ENCODE measurements at regions not wholly inside any gene's neighbourhood (a gene's known extent, or its start where the extent isn't known, plus 50 kb on each side); places are given as distances from the start of the nearest gene placed in this dataset.

DNA sequence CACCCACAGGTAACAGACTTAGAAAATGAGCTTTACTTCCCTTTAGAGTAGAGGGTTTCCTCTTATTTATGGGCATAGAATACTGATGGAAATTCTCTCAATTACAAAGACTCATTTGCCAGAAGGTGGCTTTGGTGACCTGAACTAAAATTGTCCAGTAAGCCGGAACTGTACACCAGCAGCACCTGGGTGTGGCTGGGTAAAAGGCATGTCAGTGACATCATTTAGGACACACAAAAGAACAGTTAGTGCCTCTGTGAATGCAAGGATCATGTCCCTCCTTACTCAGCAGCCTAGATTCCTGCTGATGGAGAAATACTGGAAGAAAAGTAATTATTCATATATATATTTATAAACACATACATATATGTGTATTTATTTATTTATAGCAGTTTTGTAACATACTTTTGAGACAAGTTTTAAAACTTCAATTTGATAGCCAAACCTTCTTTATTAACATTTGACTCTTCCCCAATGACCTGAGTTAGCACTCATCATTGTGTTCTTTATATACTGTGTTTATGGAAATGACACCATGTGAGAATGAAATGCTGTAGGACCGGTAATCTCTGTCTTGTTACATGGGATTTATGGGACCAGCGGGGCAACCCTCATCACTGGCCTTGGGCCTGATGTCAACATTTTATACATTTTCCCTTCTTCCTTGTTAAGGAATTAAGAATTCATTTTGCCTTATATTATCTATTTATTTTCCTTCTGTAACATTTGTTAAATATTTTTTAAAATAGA, 274.4 kb downstream of the BRINP2 start:
- Histone ChIP-seq H2AFZ (ENCODE audit: low read depth, low read length) (no peak overlapping the region), H3K9me3 (ENCODE audit: low read length) (no peaks in the 10 kb centered on the region), H4K20me1 (ENCODE audit: insufficient read depth) (no peaks in the 10 kb centered on the region), H3F3A (ENCODE audit: insufficient read depth, low read length, poor library complexity, severe bottlenecking) (no peaks in the 10 kb centered on the region), H3K9ac (ENCODE audit: low read length) (no peak overlapping the region), H3K4me3 (ENCODE audit: low read length) (no peak overlapping the region), H3K9me2 (ENCODE audit: insufficient read depth, low read length) (no peaks in the 10 kb centered on the region), H3K27ac (ENCODE audit: low read length) (no peak overlapping the region), H3K79me2 (replicated peaks; ENCODE audit: insufficient read depth, low read length) (no peaks in the 10 kb centered on the region), H3K27me3 (ENCODE audit: insufficient read depth, low read depth, low read length) (no peaks in the 10 kb centered on the region), H3K4me2 (ENCODE audit: low read length) (no peak overlapping the region), H3K36me3 (ENCODE audit: insufficient read depth, low read length) (no peaks in the 10 kb centered on the region)
- TF ChIP-seq SMC3 (conservative IDR thresholded peaks at IDR 0.05; ENCODE audit: poor library complexity) (no peak), EP300 (conservative IDR thresholded peaks at IDR 0.05; ENCODE audit: poor library complexity, severe bottlenecking) (no peak), POLR2AphosphoS5 (IDR thresholded peaks at IDR 0.05) (no peak), RAD21 (conservative IDR thresholded peaks at IDR 0.05) (no peak), MXI1 (conservative IDR thresholded peaks at IDR 0.05; ENCODE audit: poor library complexity, severe bottlenecking) (no peak), EZH2 (IDR thresholded peaks at IDR 0.05; ENCODE audit: borderline replicate concordance, insufficient read depth, low read length, poor library complexity, severe bottlenecking) (no peak), TAF1 (IDR thresholded peaks at IDR 0.05; ENCODE audit: low read depth) (no peak)
- TF ChIP-seq, protein P1, sequence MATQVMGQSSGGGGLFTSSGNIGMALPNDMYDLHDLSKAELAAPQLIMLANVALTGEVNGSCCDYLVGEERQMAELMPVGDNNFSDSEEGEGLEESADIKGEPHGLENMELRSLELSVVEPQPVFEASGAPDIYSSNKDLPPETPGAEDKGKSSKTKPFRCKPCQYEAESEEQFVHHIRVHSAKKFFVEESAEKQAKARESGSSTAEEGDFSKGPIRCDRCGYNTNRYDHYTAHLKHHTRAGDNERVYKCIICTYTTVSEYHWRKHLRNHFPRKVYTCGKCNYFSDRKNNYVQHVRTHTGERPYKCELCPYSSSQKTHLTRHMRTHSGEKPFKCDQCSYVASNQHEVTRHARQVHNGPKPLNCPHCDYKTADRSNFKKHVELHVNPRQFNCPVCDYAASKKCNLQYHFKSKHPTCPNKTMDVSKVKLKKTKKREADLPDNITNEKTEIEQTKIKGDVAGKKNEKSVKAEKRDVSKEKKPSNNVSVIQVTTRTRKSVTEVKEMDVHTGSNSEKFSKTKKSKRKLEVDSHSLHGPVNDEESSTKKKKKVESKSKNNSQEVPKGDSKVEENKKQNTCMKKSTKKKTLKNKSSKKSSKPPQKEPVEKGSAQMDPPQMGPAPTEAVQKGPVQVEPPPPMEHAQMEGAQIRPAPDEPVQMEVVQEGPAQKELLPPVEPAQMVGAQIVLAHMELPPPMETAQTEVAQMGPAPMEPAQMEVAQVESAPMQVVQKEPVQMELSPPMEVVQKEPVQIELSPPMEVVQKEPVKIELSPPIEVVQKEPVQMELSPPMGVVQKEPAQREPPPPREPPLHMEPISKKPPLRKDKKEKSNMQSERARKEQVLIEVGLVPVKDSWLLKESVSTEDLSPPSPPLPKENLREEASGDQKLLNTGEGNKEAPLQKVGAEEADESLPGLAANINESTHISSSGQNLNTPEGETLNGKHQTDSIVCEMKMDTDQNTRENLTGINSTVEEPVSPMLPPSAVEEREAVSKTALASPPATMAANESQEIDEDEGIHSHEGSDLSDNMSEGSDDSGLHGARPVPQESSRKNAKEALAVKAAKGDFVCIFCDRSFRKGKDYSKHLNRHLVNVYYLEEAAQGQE (IDR thresholded peaks at IDR 0.05; ENCODE audit: borderline replicate concordance) = no peak
- TF ChIP-seq, protein P2, sequence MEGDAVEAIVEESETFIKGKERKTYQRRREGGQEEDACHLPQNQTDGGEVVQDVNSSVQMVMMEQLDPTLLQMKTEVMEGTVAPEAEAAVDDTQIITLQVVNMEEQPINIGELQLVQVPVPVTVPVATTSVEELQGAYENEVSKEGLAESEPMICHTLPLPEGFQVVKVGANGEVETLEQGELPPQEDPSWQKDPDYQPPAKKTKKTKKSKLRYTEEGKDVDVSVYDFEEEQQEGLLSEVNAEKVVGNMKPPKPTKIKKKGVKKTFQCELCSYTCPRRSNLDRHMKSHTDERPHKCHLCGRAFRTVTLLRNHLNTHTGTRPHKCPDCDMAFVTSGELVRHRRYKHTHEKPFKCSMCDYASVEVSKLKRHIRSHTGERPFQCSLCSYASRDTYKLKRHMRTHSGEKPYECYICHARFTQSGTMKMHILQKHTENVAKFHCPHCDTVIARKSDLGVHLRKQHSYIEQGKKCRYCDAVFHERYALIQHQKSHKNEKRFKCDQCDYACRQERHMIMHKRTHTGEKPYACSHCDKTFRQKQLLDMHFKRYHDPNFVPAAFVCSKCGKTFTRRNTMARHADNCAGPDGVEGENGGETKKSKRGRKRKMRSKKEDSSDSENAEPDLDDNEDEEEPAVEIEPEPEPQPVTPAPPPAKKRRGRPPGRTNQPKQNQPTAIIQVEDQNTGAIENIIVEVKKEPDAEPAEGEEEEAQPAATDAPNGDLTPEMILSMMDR (IDR thresholded peaks at IDR 0.05; ENCODE audit: poor library complexity, severe bottlenecking) = no peak

DNA sequence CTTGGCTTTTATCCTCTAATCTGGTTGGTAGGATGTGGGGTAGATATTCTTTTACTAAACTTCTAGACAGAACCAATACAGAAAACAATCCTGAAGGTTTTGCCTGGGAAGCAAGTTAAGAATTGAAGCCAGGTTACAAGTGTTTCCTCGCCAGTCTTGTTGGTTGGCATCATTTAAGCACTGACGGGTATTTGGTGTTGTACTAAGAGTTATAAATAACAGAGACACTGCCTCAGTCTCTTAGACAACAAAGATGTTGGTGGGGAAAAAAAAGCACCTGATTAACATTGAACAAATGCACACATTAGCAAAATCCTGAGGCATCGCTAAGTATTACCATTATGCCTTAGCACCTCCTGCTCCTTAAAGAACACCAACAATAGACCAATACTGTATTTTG, 272.2 kb downstream of the BRINP2 start:
- Histone ChIP-seq H3K9me3 (ENCODE audit: low read length) (no peaks in the 10 kb centered on the region), H3K36me3 (ENCODE audit: insufficient read depth, low read length) (no peaks in the 10 kb centered on the region), H3K27me3 (ENCODE audit: insufficient read depth, low read depth, low read length) (no peaks in the 10 kb centered on the region), H4K20me1 (ENCODE audit: insufficient read depth) (no peaks in the 10 kb centered on the region), H3K4me3 (ENCODE audit: low read length) (no peak overlapping the region), H3K4me2 (ENCODE audit: low read length) (no peak overlapping the region), H3K9ac (ENCODE audit: low read length) (no peak overlapping the region), H3K27ac (ENCODE audit: low read length) (no peak overlapping the region), H3K9me2 (ENCODE audit: insufficient read depth, low read length) (no peaks in the 10 kb centered on the region), H2AFZ (ENCODE audit: low read depth, low read length) (no peak overlapping the region), H3K79me2 (replicated peaks; ENCODE audit: insufficient read depth, low read length) (no peaks in the 10 kb centered on the region), H3F3A (ENCODE audit: insufficient read depth, low read length, poor library complexity, severe bottlenecking) (no peaks in the 10 kb centered on the region)
- no peak for TF ChIP-seq EZH2 (IDR thresholded peaks at IDR 0.05; ENCODE audit: borderline replicate concordance, insufficient read depth, low read length, poor library complexity, severe bottlenecking)
- TF ChIP-seq EP300 (conservative IDR thresholded peaks at IDR 0.05; ENCODE audit: poor library complexity, severe bottlenecking) = no peak
